Activated T-cell treated with anti-CD3 and anti-CD28 coated beads, Interleukin-2, amount 50 U/mL, for 72 hours (primary cell): ENCODE measurements at regions not wholly inside any gene's neighbourhood (a gene's known extent, or its start where the extent isn't known, plus 50 kb on each side); places are given as distances from the start of the nearest gene placed in this dataset.
A peak's percentile ranks its signal among the peaks of the same experiment; 100 is the strongest.

Experiments
- ATAC-seq, 2 donors: fragments of 150-1000 bp; cut with Tn5 transposase; replicated peaks in 1 of 2; 2 replicates each; pipeline ENCODE4 v1.10.0; 2021; ENCODE audit warnings: moderate library complexity in 2 of 2, mild to moderate bottlenecking in 1 of 2
- DNase-seq, 2 donors: peaks; one replicate each; pipeline ENCODE4 v3.0.0; 2021 to 2022; ENCODE audit warnings: mixed read lengths in 1 of 2
- H3K27ac Mint-ChIP-seq: one replicate; pipeline ENCODE4 v1.8.0; 2022; ENCODE audit warnings: mild to moderate bottlenecking, moderate library complexity, mixed read lengths
- H3K27me3 Mint-ChIP-seq: one replicate; pipeline ENCODE4 v1.8.0; 2022; ENCODE audit warnings: low read depth, mixed read lengths
- H3K36me3 Mint-ChIP-seq, 2 donors: one replicate each; pipeline ENCODE4 v1.8.0; 2022; ENCODE audit warnings: mixed read lengths in 2 of 2, mild to moderate bottlenecking in 1 of 2; ENCODE audit not compliant: insufficient read depth in 2 of 2
- H3K4me1 Mint-ChIP-seq: one replicate; pipeline ENCODE4 v1.8.0; 2022; ENCODE audit warnings: low read depth, mixed read lengths
- H3K4me3 Mint-ChIP-seq, 2 donors: one replicate each; pipeline ENCODE4 v1.8.0; 2022; ENCODE audit warnings: mild to moderate bottlenecking in 2 of 2, mixed read lengths in 2 of 2, moderate library complexity in 2 of 2
- H3K9me3 Mint-ChIP-seq, 2 donors: one replicate each; pipeline ENCODE4 v1.8.0; 2022; ENCODE audit warnings: mixed read lengths in 2 of 2

GRCh38 chr6:14055541-14055940 is 62.0 kb upstream of the CD83 start:
- H3K4me3 Mint-ChIP-seq = no peak overlapping the region
- no peak overlapping the region for H3K27ac Mint-ChIP-seq
- no peaks in the 10 kb centered on the region for H3K36me3 Mint-ChIP-seq
- H3K27me3 Mint-ChIP-seq = peaks cover 32% of the 10 kb centered on the region
- no peaks in the 10 kb centered on the region for H3K4me1 Mint-ChIP-seq
- DNase-seq (no peak), ATAC-seq (no peak)
- no peaks in the 10 kb centered on the region for H3K9me3 Mint-ChIP-seq

GRCh38 chr6:14058029-14058695 is 59.4 kb upstream of the CD83 start:
- H3K9me3 Mint-ChIP-seq = no peaks in the 10 kb centered on the region
- ATAC-seq = no peak
- H3K36me3 Mint-ChIP-seq = peaks cover 0 to 2% of the 10 kb centered on the region in 2 donors
- no peak overlapping the region for H3K27ac Mint-ChIP-seq
- no peak overlapping the region for H3K4me3 Mint-ChIP-seq
- peaks cover 45% of the 10 kb centered on the region for H3K27me3 Mint-ChIP-seq
- H3K4me1 Mint-ChIP-seq = no peaks in the 10 kb centered on the region
- no peak for DNase-seq

- Mint-ChIP-seq H3K9me3 (no peaks in the 10 kb centered on the region), H3K36me3 (peaks cover 0 to 2% of the 10 kb centered on the region in 2 donors), H3K27ac (no peak overlapping the region), H3K4me3 (no peak overlapping the region), H3K4me1 (no peaks in the 10 kb centered on the region), H3K27me3 (peaks cover 45% of the 10 kb centered on the region)
- DNase-seq = no peak
- ATAC-seq = no peak
Measured at GRCh38 chr6:14058735-14059134, 58.8 kb upstream of the CD83 start.

GRCh38 chr6:14059791-14060436 is 57.7 kb upstream of the CD83 start:
- no peaks in the 10 kb centered on the region for H3K9me3 Mint-ChIP-seq
- ATAC-seq (no peak), DNase-seq (no peak)
- H3K4me1 Mint-ChIP-seq = no peaks in the 10 kb centered on the region
- H3K4me3 Mint-ChIP-seq = no peak overlapping the region
- H3K27me3 Mint-ChIP-seq = peaks cover 46% of the 10 kb centered on the region
- H3K36me3 Mint-ChIP-seq = peaks cover 0 to 2% of the 10 kb centered on the region in 2 donors
- H3K27ac Mint-ChIP-seq = no peak overlapping the region

GRCh38 chr6:14060971-14061370 is 56.6 kb upstream of the CD83 start:
- Mint-ChIP-seq H3K27me3 (peaks cover 53% of the 10 kb centered on the region), H3K4me1 (no peaks in the 10 kb centered on the region), H3K9me3 (no peaks in the 10 kb centered on the region)

GRCh38 chr6:14061643-14062042 is 55.9 kb upstream of the CD83 start:
- DNase-seq = no peak
- no peak for ATAC-seq
- H3K36me3 Mint-ChIP-seq = peaks cover 0 to 2% of the 10 kb centered on the region in 2 donors
- no peak overlapping the region for H3K4me3 Mint-ChIP-seq
- H3K27ac Mint-ChIP-seq = no peak overlapping the region
- H3K4me1 Mint-ChIP-seq = no peaks in the 10 kb centered on the region
- H3K9me3 Mint-ChIP-seq = no peaks in the 10 kb centered on the region
- H3K27me3 Mint-ChIP-seq = peaks cover 53% of the 10 kb centered on the region

More at GRCh38 chr6:14060971-14061370, 56.6 kb upstream of the CD83 start:
- no peak for DNase-seq
- Mint-ChIP-seq H3K4me3 (no peak overlapping the region), H3K27ac (no peak overlapping the region), H3K36me3 (peaks cover 0 to 2% of the 10 kb centered on the region in 2 donors)
- no peak for ATAC-seq

- DNase-seq = no peak
- H3K36me3 Mint-ChIP-seq = peaks cover 0 to 2% of the 10 kb centered on the region in 2 donors
- H3K9me3 Mint-ChIP-seq = no peaks in the 10 kb centered on the region
- peaks cover 5% of the 10 kb centered on the region for H3K4me1 Mint-ChIP-seq
- H3K27ac Mint-ChIP-seq = no peak overlapping the region
- peaks cover 53% of the 10 kb centered on the region for H3K27me3 Mint-ChIP-seq
- no peak for ATAC-seq
- no peak overlapping the region for H3K4me3 Mint-ChIP-seq
Measured at GRCh38 chr6:14062345-14063029, 55.1 kb upstream of the CD83 start.

- Mint-ChIP-seq H3K4me3 (no peak overlapping the region), H3K27ac (no peak overlapping the region)
- DNase-seq = no peak
Measured at GRCh38 chr6:14063756-14064155, 53.8 kb upstream of the CD83 start.

GRCh38 chr6:14065350-14065749 is 52.2 kb upstream of the CD83 start:
- Mint-ChIP-seq H3K4me3 (no peak overlapping the region), H3K9me3 (no peaks in the 10 kb centered on the region), H3K36me3 (peaks cover 0 to 2% of the 10 kb centered on the region in 2 donors), H3K27me3 (peaks cover 27% of the 10 kb centered on the region), H3K4me1 (peaks cover 15% of the 10 kb centered on the region), H3K27ac (no peak overlapping the region)
- no peak for DNase-seq
- no peak for ATAC-seq

More at GRCh38 chr6:14063756-14064155, 53.8 kb upstream of the CD83 start:
- no peak for ATAC-seq
- Mint-ChIP-seq H3K27me3 (peaks cover 42% of the 10 kb centered on the region), H3K9me3 (no peaks in the 10 kb centered on the region), H3K4me1 (peaks cover 15% of the 10 kb centered on the region), H3K36me3 (peaks cover 0 to 2% of the 10 kb centered on the region in 2 donors)

GRCh38 chr6:14066782-14067406 is 50.7 kb upstream of the CD83 start:
- Mint-ChIP-seq H3K4me3 (peak overlapping the region in 1 of 2 donors; percentile 69), H3K36me3 (peaks cover 0 to 2% of the 10 kb centered on the region in 2 donors), H3K27me3 (peaks cover 16% of the 10 kb centered on the region), H3K9me3 (no peaks in the 10 kb centered on the region), H3K4me1 (peaks cover 24% of the 10 kb centered on the region), H3K27ac (peak overlapping the region; percentile 83)
- ATAC-seq (peak; percentile 70 to 75), DNase-seq (peak in 1 of 2 donors; percentile 18)

- DNase-seq (no peak), ATAC-seq (no peak)
- peaks cover 9% of the 10 kb centered on the region for H3K27me3 Mint-ChIP-seq
- H3K27ac Mint-ChIP-seq = no peak overlapping the region
- peaks cover 29% of the 10 kb centered on the region for H3K4me1 Mint-ChIP-seq
- H3K4me3 Mint-ChIP-seq = peak overlapping the region; percentile 9 to 25
- H3K36me3 Mint-ChIP-seq = no peaks in the 10 kb centered on the region
- H3K9me3 Mint-ChIP-seq = no peaks in the 10 kb centered on the region
Measured at GRCh38 chr6:14067656-14068055, 49.9 kb upstream of the CD83 start.
